Tibial artery (tissue), 4 donors: ENCODE measurements at regions not wholly inside any gene's neighbourhood (a gene's known extent, or its start where the extent isn't known, plus 50 kb on each side); places are given as distances from the start of the nearest gene placed in this dataset.

Source experiments
- DNase-seq, 2 donors: peaks; one replicate each; pipeline ENCODE4 v3.0.0-alpha.2; 2019
- H3K27ac ChIP-seq, 2 donors: fragments of 200-600 bp; sonication (generic) in 1 of 2; 1 replicate in 1 of 2; 2 replicates in 1 of 2; pipeline ENCODE4 v1.5.1; 2018 to 2019; ENCODE audit warnings: mild to moderate bottlenecking in 1 of 2
- H3K27me3 ChIP-seq, 2 donors: fragments of 200-600 bp; sonication (generic) in 1 of 2; one replicate each; pipeline versions ENCODE4 v1.5.1 to v1.6.0; 2016 to 2019
- H3K36me3 ChIP-seq, 3 donors: fragments of 200-600 bp; sonication (generic) in 2 of 3; one replicate each; pipeline ENCODE4 v1.5.1; 2016 to 2019; ENCODE audit warnings: mild to moderate bottlenecking in 2 of 3
- H3K4me1 ChIP-seq, 4 donors: fragments of 200-600 bp; sonication (generic) in 2 of 4; 1 replicate in 3 of 4; 2 replicates in 1 of 4; pipeline ENCODE4 v1.5.1; 2016 to 2019
- H3K4me3 ChIP-seq, 2 donors: fragments of 200-600 bp; sonication (generic) in 1 of 2; 1 replicate in 1 of 2; 2 replicates in 1 of 2; pipeline ENCODE4 v1.5.1; 2018 to 2019; ENCODE audit warnings: mild to moderate bottlenecking in 2 of 2
- H3K9me3 ChIP-seq, 3 donors: fragments of 200-600 bp; sonication (generic) in 1 of 3; one replicate each; pipeline ENCODE4 v1.5.1; 2016 to 2019
- CTCF ChIP-seq, 2 experiments: fragments of 200-600 bp in 1 of 2; fragments of 450-650 bp in 1 of 2; IDR thresholded peaks; one replicate each; pipeline ENCODE4 v1.5.1; 2017 to 2019; ENCODE audit warnings: antibody characterized with exemption in 2 of 2, mild to moderate bottlenecking in 1 of 2, moderate library complexity in 1 of 2
- intact Hi-C: fragments of 100-400 bp; cut with DNase I; formaldehyde crosslinking; loops from one replicate; pipeline ENCODE4 v1.15.0; 2023; ENCODE audit warnings: low total_unique reads

GRCh38 chr10:130471486-130471885, 335.3 kb downstream of the GLRX3 start:
- Histone ChIP-seq H3K4me3 (no peak overlapping the region), H3K27ac (no peak overlapping the region), H3K27me3 (no peaks in the 10 kb centered on the region), H3K36me3 (no peaks in the 10 kb centered on the region), H3K4me1 (no peaks in the 10 kb centered on the region), H3K9me3 (peaks cover 0 to 6% (median 0%) of the 10 kb centered on the region in 3 donors)
- intact Hi-C loops, result no loop called here
- DNase-seq, result peak in 1 of 2 donors; percentile 19
- no peak for TF ChIP-seq CTCF (IDR thresholded peaks at IDR 0.05)

- intact Hi-C loops, result no loop called here
- no peaks in the 10 kb centered on the region for H3K4me1 ChIP-seq
- no peaks in the 10 kb centered on the region for H3K36me3 ChIP-seq
- H3K4me3 ChIP-seq, result no peak overlapping the region
- H3K27me3 ChIP-seq, result no peaks in the 10 kb centered on the region
- no peak overlapping the region for H3K27ac ChIP-seq
- peak in 1 of 2 donors; percentile 9 for DNase-seq
- peaks cover 0 to 6% (median 0%) of the 10 kb centered on the region in 3 donors for H3K9me3 ChIP-seq
- no peak for TF ChIP-seq CTCF (IDR thresholded peaks at IDR 0.05)
Measured at GRCh38 chr10:130472236-130472635, 336.0 kb downstream of the GLRX3 start.

GRCh38 chr10:130474591-130474990, 338.4 kb downstream of the GLRX3 start:
- Histone ChIP-seq H3K27me3 (no peaks in the 10 kb centered on the region), H3K27ac (no peak overlapping the region), H3K4me1 (no peaks in the 10 kb centered on the region), H3K36me3 (no peaks in the 10 kb centered on the region), H3K9me3 (no peaks in the 10 kb centered on the region), H3K4me3 (no peak overlapping the region)
- intact Hi-C loops, result no loop called here
- TF ChIP-seq CTCF (IDR thresholded peaks at IDR 0.05), result no peak
- no peak for DNase-seq

- TF ChIP-seq CTCF (IDR thresholded peaks at IDR 0.05), result no peak
Measured at GRCh38 chr10:130477360-130477759, 341.2 kb downstream of the GLRX3 start.

GRCh38 chr10:130479146-130479545, 343.0 kb downstream of the GLRX3 start:
- no peak for TF ChIP-seq CTCF (IDR thresholded peaks at IDR 0.05)

More at GRCh38 chr10:130477360-130477759, 341.2 kb downstream of the GLRX3 start:
- H3K27ac ChIP-seq, result no peak overlapping the region
- no peak overlapping the region for H3K4me3 ChIP-seq
- H3K4me1 ChIP-seq, result no peaks in the 10 kb centered on the region
- no peaks in the 10 kb centered on the region for H3K27me3 ChIP-seq
- intact Hi-C loops, result no loop called here
- no peaks in the 10 kb centered on the region for H3K9me3 ChIP-seq
- no peaks in the 10 kb centered on the region for H3K36me3 ChIP-seq
- no peak for DNase-seq

GRCh38 chr10:130479926-130480325, 343.7 kb downstream of the GLRX3 start:
- Histone ChIP-seq H3K27ac (no peak overlapping the region), H3K27me3 (peaks cover 0 to 4% of the 10 kb centered on the region in 2 donors), H3K36me3 (no peaks in the 10 kb centered on the region), H3K9me3 (no peaks in the 10 kb centered on the region), H3K4me1 (no peaks in the 10 kb centered on the region), H3K4me3 (no peak overlapping the region)
- no peak for DNase-seq
- no peak for TF ChIP-seq CTCF (IDR thresholded peaks at IDR 0.05)
- intact Hi-C loops, result no loop called here

More at GRCh38 chr10:130479146-130479545, 343.0 kb downstream of the GLRX3 start:
- Histone ChIP-seq H3K27me3 (peaks cover 0 to 4% of the 10 kb centered on the region in 2 donors), H3K9me3 (no peaks in the 10 kb centered on the region), H3K36me3 (no peaks in the 10 kb centered on the region), H3K4me3 (no peak overlapping the region), H3K4me1 (no peaks in the 10 kb centered on the region), H3K27ac (no peak overlapping the region)
- intact Hi-C loops, result no loop called here
- DNase-seq, result no peak
